Caco-2 (cell line): ENCODE measurements at regions not wholly inside any gene's neighbourhood (a gene's known extent, or its start where the extent isn't known, plus 50 kb on each side); places are given as distances from the start of the nearest gene placed in this dataset.

Experiments
- BruUV-seq: library from RNA; stranded (reverse); fragments of 400-500 nt; replicated peaks from 2 replicates; lab custom pipeline; 2021; lab: Mats Ljungman, UMichigan
- CTCF ChIA-PET: fragments of 300-600 bp; sonication (Branson Sonifier 250); formaldehyde crosslinking; loops from one replicate; lab custom pipeline; 2022; ENCODE audit warnings: antibody characterized with exemption; lab: Charles Lee
- POLR2A ChIA-PET: fragments of 300-600 bp; sonication (Branson Sonifier 250); formaldehyde crosslinking; loops from one replicate; lab custom pipeline; 2022; ENCODE audit warnings: antibody characterized with exemption; lab: Charles Lee
- DNase-seq, 2 experiments: peaks; one replicate each; pipeline versions ENCODE4 v3.0.0 to v3.0.0-alpha.2; 2020 to 2022
- H3K27me3 ChIP-seq: replicated peaks from 2 replicates; pipeline ENCODE4 v1.6.0; 2011; ENCODE audit warnings: low read length; ENCODE audit not compliant: control insufficient read depth, insufficient read depth
- H3K36me3 ChIP-seq: 2 replicates; pipeline ENCODE4 v1.5.1; 2011; ENCODE audit warnings: low read length; ENCODE audit not compliant: control insufficient read depth, insufficient read depth
- H3K4me1 ChIP-seq: fragments of 250-450 bp; sonication (Bioruptor Pico); 2 replicates; pipeline ENCODE4 v1.5.1; 2020; ENCODE audit warnings: mild to moderate bottlenecking
- H3K4me3 ChIP-seq: 2 replicates; pipeline ENCODE4 v1.5.1; 2011; ENCODE audit warnings: low read depth, mild to moderate bottlenecking, control low read depth, low read length
- H3K9me3 ChIP-seq: fragments of 250-450 bp; sonication (Bioruptor Pico); 2 replicates; pipeline ENCODE4 v1.5.1; 2020; ENCODE audit warnings: mild to moderate bottlenecking, moderate library complexity
- H3K27ac Mint-ChIP-seq: one replicate; pipeline ENCODE4 v1.8.0; 2022; ENCODE audit warnings: mixed read lengths; ENCODE audit not compliant: unreplicated experiment
- H3K27me3 Mint-ChIP-seq: one replicate; pipeline ENCODE4 v1.8.0; 2022; ENCODE audit warnings: mixed read lengths; ENCODE audit not compliant: insufficient read depth, unreplicated experiment
- H3K36me3 Mint-ChIP-seq: one replicate; pipeline ENCODE4 v1.8.0; 2022; ENCODE audit warnings: mild to moderate bottlenecking, mixed read lengths; ENCODE audit not compliant: insufficient read depth, unreplicated experiment
- H3K4me1 Mint-ChIP-seq: one replicate; pipeline ENCODE4 v1.8.0; 2022; ENCODE audit warnings: low read depth, mixed read lengths; ENCODE audit not compliant: unreplicated experiment
- H3K4me3 Mint-ChIP-seq: one replicate; pipeline ENCODE4 v1.8.0; 2022; ENCODE audit warnings: mild to moderate bottlenecking, moderate library complexity, mixed read lengths; ENCODE audit not compliant: unreplicated experiment
- H3K9me3 Mint-ChIP-seq: one replicate; pipeline ENCODE4 v1.8.0; 2022; ENCODE audit warnings: mixed read lengths; ENCODE audit not compliant: unreplicated experiment
- CTCF ChIP-seq, 2 experiments: fragments of 200-600 bp in 1 of 2; IDR thresholded peaks; 1 replicate in 1 of 2; 2 replicates in 1 of 2; pipeline versions ENCODE4 v1.5.1 to v1.8.0; 2011 to 2022; ENCODE audit warnings: antibody characterized with exemption in 1 of 2, control low read depth in 1 of 2, inconsistent platforms in 1 of 2, low read depth in 1 of 2, low read length in 1 of 2, mild to moderate bottlenecking in 1 of 2, moderate library complexity in 1 of 2; ENCODE audit not compliant: insufficient read depth in 1 of 2, severe bottlenecking in 1 of 2, unreplicated experiment in 1 of 2
- intact Hi-C: fragments of 100-400 bp; cut with micrococcal nuclease; formaldehyde crosslinking; loops from one replicate; pipeline ENCODE4 v1.10.0; 2022; ENCODE audit not compliant: unreplicated experiment

DNA sequence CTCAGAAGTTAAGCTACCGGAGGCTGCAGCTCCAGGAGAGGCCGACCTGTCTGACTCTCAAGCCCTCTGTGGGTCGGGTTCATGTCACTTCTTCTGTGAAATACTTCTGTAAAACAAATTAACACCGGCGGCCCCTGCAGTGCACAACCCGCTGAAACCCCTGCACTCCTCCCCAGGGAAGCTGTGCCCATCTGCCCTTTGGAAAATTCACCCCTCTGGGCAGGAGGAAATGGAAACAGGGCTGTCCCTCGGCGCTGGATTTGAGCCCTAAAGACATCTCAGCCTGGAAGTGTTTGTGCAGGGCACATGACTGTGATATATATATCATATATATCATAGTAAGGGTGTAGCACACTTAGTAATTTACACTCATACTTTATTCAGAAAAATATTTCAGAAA, 415.3 kb downstream of the IRS2 start:
- Mint-ChIP-seq H3K4me1 (no peaks in the 10 kb centered on the region), H3K27me3 (no peaks in the 10 kb centered on the region), H3K36me3 (no peaks in the 10 kb centered on the region), H3K27ac (no peak overlapping the region), H3K9me3 (no peaks in the 10 kb centered on the region), H3K4me3 (no peak overlapping the region)
- H3K4me1 ChIP-seq: no peaks in the 10 kb centered on the region
- no peak for TF ChIP-seq CTCF (IDR thresholded peaks at IDR 0.05; ENCODE audit: insufficient read depth in 1 of 2, low read depth in 1 of 2, low read length in 1 of 2, severe bottlenecking in 1 of 2, unreplicated experiment in 1 of 2)
- intact Hi-C loops: no loop called here
- H3K9me3 ChIP-seq: no peaks in the 10 kb centered on the region
- POLR2A ChIA-PET: no interaction called here
- H3K27me3 ChIP-seq: no peaks in the 10 kb centered on the region
- CTCF ChIA-PET: no interaction called here
- H3K4me3 ChIP-seq: no peak overlapping the region
- DNase-seq: no peak
- no TSS peak for BruUV-seq
- H3K36me3 ChIP-seq: no peaks in the 10 kb centered on the region

DNA sequence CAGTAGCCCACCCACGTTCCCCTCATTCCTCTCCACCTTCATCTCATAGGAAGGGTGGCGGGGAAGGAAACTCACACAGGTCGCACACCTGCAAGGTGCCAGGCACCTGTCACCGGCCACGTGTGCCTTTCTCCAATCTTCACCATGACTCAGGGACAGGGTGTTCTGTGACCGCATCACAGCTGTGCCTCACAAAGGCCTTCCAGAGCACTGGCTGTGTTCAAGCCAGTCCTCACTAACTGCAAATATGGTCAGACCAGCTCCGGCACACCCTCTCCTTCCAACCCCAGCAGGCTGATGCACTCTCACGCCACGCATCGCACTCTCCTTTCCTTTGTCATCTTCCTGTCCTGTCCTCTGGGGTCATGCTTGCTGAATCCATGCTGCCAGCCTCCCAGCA, 415.9 kb downstream of the IRS2 start:
- Mint-ChIP-seq H3K4me3 (no peak overlapping the region), H3K36me3 (no peaks in the 10 kb centered on the region), H3K27me3 (no peaks in the 10 kb centered on the region), H3K9me3 (no peaks in the 10 kb centered on the region), H3K4me1 (no peaks in the 10 kb centered on the region), H3K27ac (no peak overlapping the region)
- ChIA-PET POLR2A (no interaction called here), CTCF (no interaction called here)
- BruUV-seq: no TSS peak
- DNase-seq: no peak
- Histone ChIP-seq H3K36me3 (no peaks in the 10 kb centered on the region), H3K4me1 (no peaks in the 10 kb centered on the region), H3K9me3 (0 out of 2 replicates have a peak, but pooled peaks cover 4% of the 10 kb centered on the region), H3K27me3 (no peaks in the 10 kb centered on the region), H3K4me3 (no peak overlapping the region)
- no peak for TF ChIP-seq CTCF (IDR thresholded peaks at IDR 0.05; ENCODE audit: insufficient read depth in 1 of 2, low read depth in 1 of 2, low read length in 1 of 2, severe bottlenecking in 1 of 2, unreplicated experiment in 1 of 2)
- intact Hi-C loops: no loop called here

DNA sequence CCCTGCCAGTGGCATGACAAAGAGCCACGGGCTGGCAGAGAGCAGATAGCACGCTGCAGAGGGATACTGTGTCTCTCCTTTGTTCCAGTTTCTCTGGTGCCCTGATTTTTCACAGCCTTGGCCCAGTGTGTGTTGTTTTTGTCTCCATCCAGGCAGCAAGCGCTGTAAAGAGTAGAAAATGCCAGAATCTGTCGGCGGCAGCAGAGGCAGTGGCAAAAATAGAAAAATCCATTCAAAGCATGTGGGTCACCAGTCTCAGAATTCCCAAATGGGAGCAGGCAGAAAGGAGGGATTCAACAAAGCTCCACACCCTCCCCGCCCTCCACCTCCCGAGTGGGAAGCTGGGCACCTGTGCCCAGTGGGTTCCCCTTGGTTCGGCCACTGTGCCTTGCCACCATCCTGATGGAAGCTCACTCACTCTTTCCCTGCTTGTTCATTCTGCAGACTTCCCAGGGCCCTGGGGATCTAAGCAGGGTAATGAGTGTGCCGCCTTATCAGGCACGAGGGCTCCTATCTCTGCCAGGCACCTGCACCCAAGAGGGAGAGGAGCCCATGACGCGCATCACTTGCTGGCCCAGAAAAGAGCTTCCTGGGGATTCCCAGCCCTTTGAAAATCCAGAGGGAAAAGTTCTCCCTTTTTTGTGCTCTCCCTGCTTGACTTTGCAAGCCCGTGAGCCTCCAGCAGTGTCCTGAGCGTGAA, 416.9 kb downstream of the IRS2 start:
- H3K9me3 ChIP-seq: 0 out of 2 replicates have a peak, but pooled peaks cover 8% of the 10 kb centered on the region
- intact Hi-C loops: no loop called here
- H3K4me3 ChIP-seq: no peak overlapping the region
- no peaks in the 10 kb centered on the region for H3K9me3 Mint-ChIP-seq
- no peak for TF ChIP-seq CTCF (IDR thresholded peaks at IDR 0.05; ENCODE audit: insufficient read depth in 1 of 2, low read depth in 1 of 2, low read length in 1 of 2, severe bottlenecking in 1 of 2, unreplicated experiment in 1 of 2)
- H3K27ac Mint-ChIP-seq: no peak overlapping the region
- ChIA-PET POLR2A (no interaction called here), CTCF (no interaction called here)
- no TSS peak for BruUV-seq
- no peak for DNase-seq
- H3K36me3 ChIP-seq: no peaks in the 10 kb centered on the region
- H3K36me3 Mint-ChIP-seq: no peaks in the 10 kb centered on the region
- H3K4me1 ChIP-seq: no peaks in the 10 kb centered on the region
- no peaks in the 10 kb centered on the region for H3K4me1 Mint-ChIP-seq
- no peaks in the 10 kb centered on the region for H3K27me3 ChIP-seq
- H3K27me3 Mint-ChIP-seq: no peaks in the 10 kb centered on the region
- no peak overlapping the region for H3K4me3 Mint-ChIP-seq
